GM21825 (cell line): ENCODE measurements at regions not wholly inside any gene's neighbourhood (a gene's known extent, or its start where the extent isn't known, plus 50 kb on each side); places are given as distances from the start of the nearest gene placed in this dataset.

Experiments
- ATAC-seq: cut with Tn5 transposase; IDR thresholded peaks from one replicate; pipeline ENCODE4 v1.9.1; 2021; ENCODE audit warnings: mild to moderate bottlenecking, moderate library complexity; ENCODE audit not compliant: unreplicated experiment

GRCh38 chr14:62629176-62629725, 416.0 kb downstream of the KCNH5 start:
- ATAC-seq: no peak

- no peak for ATAC-seq
Observed at GRCh38 chr14:62631176-62631575, 414.1 kb downstream of the KCNH5 start.

- ATAC-seq: no peak
Observed at GRCh38 chr14:62632771-62633170, 412.5 kb downstream of the KCNH5 start.

DNA sequence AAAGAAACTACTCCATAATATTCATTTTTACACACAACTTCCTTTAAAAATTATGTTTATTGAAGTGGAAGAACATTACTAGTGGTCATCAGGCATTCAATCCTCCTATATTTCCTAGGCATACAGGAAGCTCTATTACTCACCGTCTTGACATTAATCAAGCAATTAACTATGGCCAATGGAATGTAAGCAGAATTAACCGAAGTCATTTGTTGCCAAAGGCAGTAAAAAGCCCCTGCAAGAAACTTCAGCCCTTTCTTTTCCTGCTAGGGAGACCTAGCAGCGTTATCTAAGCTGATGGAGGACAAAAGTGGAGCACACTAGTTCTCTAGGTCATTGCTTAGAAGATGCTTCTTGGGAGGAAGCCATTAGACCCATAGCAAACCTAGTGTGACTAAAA, 399.6 kb downstream of the KCNH5 start:
- ATAC-seq: no peak
